ENCODE measurements at regions not wholly inside any gene's neighbourhood (a gene's known extent, or its start where the extent isn't known, plus 50 kb on each side); places are given as distances from the start of the nearest gene placed in this dataset.

- TF ChIP-seq EZH2 (IDR thresholded peaks at IDR 0.05; ENCODE audit: borderline replicate concordance, insufficient read depth, low read length, poor library complexity, severe bottlenecking): no peak
- no peak for TF ChIP-seq CTCF (IDR thresholded peaks at IDR 0.05; ENCODE audit: poor library complexity, severe bottlenecking)
- TF ChIP-seq SMC3 (conservative IDR thresholded peaks at IDR 0.05; ENCODE audit: poor library complexity): no peak
- TF ChIP-seq POLR2AphosphoS5 (IDR thresholded peaks at IDR 0.05): no peak
- no peak for TF ChIP-seq EP300 (conservative IDR thresholded peaks at IDR 0.05; ENCODE audit: poor library complexity, severe bottlenecking)
- no peak for TF ChIP-seq TAF1 (IDR thresholded peaks at IDR 0.05; ENCODE audit: low read depth)
- no peak for TF ChIP-seq MXI1 (conservative IDR thresholded peaks at IDR 0.05; ENCODE audit: poor library complexity, severe bottlenecking)
- no peak for TF ChIP-seq REST (IDR thresholded peaks at IDR 0.05; ENCODE audit: borderline replicate concordance)
- no peak for TF ChIP-seq RAD21 (conservative IDR thresholded peaks at IDR 0.05)
Measured at GRCh38 chr15:62469478-62469873, 304.4 kb upstream of the C2CD4B start.
